ENCODE measurements at regions not wholly inside any gene's neighbourhood (a gene's known extent, or its start where the extent isn't known, plus 50 kb on each side); places are given as distances from the start of the nearest gene placed in this dataset.
"Not testable (repeated sequence)": the region's sequence is repeated elsewhere in the genome, so short reads cannot be mapped to it uniquely, and the experiment has no call there.

DNA sequence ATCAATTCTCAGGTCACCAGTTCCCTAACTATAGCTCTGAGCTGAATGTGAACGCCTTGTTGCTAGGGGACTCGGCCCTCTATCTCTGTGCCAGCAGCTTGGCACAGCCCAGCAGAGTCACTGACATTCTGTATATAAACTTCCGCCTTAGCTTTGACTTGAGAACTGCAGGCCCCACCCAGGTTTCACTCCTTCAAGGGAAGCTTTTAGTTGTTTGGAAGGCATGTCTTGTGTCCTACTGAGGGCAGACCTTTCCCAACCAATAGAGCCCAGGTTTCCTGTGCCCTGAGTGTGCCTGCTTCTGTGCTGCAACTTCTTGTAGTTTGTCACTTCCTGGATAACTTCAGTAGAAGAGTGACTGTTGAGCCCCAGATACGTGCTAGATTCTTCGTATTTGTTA, 228.8 kb upstream of the PRSS1 start:
- TF ChIP-seq POLR2A, POLR2AphosphoS5 (IDR thresholded peaks at IDR 0.05): not testable (repeated sequence)
- TF ChIP-seq, protein P1, sequence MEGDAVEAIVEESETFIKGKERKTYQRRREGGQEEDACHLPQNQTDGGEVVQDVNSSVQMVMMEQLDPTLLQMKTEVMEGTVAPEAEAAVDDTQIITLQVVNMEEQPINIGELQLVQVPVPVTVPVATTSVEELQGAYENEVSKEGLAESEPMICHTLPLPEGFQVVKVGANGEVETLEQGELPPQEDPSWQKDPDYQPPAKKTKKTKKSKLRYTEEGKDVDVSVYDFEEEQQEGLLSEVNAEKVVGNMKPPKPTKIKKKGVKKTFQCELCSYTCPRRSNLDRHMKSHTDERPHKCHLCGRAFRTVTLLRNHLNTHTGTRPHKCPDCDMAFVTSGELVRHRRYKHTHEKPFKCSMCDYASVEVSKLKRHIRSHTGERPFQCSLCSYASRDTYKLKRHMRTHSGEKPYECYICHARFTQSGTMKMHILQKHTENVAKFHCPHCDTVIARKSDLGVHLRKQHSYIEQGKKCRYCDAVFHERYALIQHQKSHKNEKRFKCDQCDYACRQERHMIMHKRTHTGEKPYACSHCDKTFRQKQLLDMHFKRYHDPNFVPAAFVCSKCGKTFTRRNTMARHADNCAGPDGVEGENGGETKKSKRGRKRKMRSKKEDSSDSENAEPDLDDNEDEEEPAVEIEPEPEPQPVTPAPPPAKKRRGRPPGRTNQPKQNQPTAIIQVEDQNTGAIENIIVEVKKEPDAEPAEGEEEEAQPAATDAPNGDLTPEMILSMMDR (IDR thresholded peaks at IDR 0.05), result not testable (repeated sequence)

Measured in breast epithelium (tissue), 3 donors.